ENCODE measurements at regions not wholly inside any gene's neighbourhood (a gene's known extent, or its start where the extent isn't known, plus 50 kb on each side); places are given as distances from the start of the nearest gene placed in this dataset.

DNA sequence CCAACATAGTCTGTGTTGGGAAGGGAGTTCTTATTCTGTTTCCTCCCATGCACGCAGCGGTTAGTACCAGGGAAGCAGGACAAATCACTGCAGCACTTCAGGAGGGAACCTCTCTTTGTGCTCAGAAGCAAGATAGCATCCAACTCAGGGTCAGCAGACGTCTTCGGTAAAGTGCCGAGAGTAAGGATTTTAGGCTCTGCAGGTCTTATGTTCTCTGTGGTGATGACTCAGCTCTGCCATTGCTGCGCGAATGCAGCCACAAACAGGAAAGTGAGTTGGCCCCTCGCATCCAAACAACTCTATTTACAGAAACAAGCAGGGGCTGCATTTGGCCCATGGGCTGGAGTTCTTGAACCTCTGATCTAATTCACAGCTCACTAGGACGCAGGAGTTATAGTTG, 122.1 kb upstream of the SPATA13 start:
- TF ChIP-seq, protein P1, sequence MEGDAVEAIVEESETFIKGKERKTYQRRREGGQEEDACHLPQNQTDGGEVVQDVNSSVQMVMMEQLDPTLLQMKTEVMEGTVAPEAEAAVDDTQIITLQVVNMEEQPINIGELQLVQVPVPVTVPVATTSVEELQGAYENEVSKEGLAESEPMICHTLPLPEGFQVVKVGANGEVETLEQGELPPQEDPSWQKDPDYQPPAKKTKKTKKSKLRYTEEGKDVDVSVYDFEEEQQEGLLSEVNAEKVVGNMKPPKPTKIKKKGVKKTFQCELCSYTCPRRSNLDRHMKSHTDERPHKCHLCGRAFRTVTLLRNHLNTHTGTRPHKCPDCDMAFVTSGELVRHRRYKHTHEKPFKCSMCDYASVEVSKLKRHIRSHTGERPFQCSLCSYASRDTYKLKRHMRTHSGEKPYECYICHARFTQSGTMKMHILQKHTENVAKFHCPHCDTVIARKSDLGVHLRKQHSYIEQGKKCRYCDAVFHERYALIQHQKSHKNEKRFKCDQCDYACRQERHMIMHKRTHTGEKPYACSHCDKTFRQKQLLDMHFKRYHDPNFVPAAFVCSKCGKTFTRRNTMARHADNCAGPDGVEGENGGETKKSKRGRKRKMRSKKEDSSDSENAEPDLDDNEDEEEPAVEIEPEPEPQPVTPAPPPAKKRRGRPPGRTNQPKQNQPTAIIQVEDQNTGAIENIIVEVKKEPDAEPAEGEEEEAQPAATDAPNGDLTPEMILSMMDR (IDR thresholded peaks at IDR 0.05), result no peak
- no peak for TF ChIP-seq EP300 (IDR thresholded peaks at IDR 0.05)
- no peak for TF ChIP-seq POLR2A (IDR thresholded peaks at IDR 0.05)
